Spleen (tissue), 11 donors: ENCODE measurements at regions not wholly inside any gene's neighbourhood (a gene's known extent, or its start where the extent isn't known, plus 50 kb on each side); places are given as distances from the start of the nearest gene placed in this dataset.

Experiments used
- DNase-seq: peaks from one replicate; pipeline ENCODE4 v3.0.0-alpha.2; 2020
- H3K27ac ChIP-seq, 8 donors: fragments of 200-600 bp; sonication (generic) in 7 of 8; 1 replicate in 4 of 8; 2 replicates in 4 of 8; pipeline versions ENCODE4 v1.5.0 to v1.8.0; 2016 to 2021; ENCODE audit warnings: inconsistent platforms in 4 of 8, mild to moderate bottlenecking in 4 of 8, moderate library complexity in 1 of 8
- H3K27me3 ChIP-seq, 7 donors: fragments of 200-600 bp; sonication (generic) in 6 of 7; replicated peaks in 1 of 7; 1 replicate in 4 of 7; 2 replicates in 3 of 7; pipeline versions ENCODE4 v1.5.0 to v1.8.0; 2016 to 2021; ENCODE audit warnings: inconsistent platforms in 3 of 7, mild to moderate bottlenecking in 1 of 7
- H3K36me3 ChIP-seq, 6 donors: fragments of 200-600 bp; sonication (generic) in 5 of 6; 1 replicate in 4 of 6; 2 replicates in 2 of 6; pipeline versions ENCODE4 v1.5.0 to v1.8.0; 2016 to 2021; ENCODE audit warnings: inconsistent platforms in 2 of 6
- H3K4me1 ChIP-seq, 6 donors: fragments of 200-600 bp; sonication (generic) in 5 of 6; 1 replicate in 3 of 6; 2 replicates in 3 of 6; pipeline versions ENCODE4 v1.5.0 to v1.8.0; 2016 to 2021; ENCODE audit warnings: inconsistent platforms in 3 of 6
- H3K4me3 ChIP-seq, 8 donors: fragments of 200-600 bp; sonication (generic) in 7 of 8; 1 replicate in 4 of 8; 2 replicates in 4 of 8; pipeline versions ENCODE4 v1.5.0 to v1.8.0; 2016 to 2021; ENCODE audit warnings: inconsistent platforms in 4 of 8, mild to moderate bottlenecking in 4 of 8, moderate library complexity in 2 of 8
- H3K9me3 ChIP-seq, 8 donors: fragments of 200-600 bp; sonication (generic) in 7 of 8; 1 replicate in 4 of 8; 2 replicates in 4 of 8; pipeline versions ENCODE4 v1.5.0 to v1.8.0; 2016 to 2021; ENCODE audit warnings: inconsistent platforms in 4 of 8
- CTCF ChIP-seq, 11 experiments: fragments of 200-600 bp in 7 of 11; fragments of 450-650 bp in 4 of 11; sonication (generic) in 4 of 11; IDR thresholded peaks in 8 of 11; conservative IDR thresholded peaks in 3 of 11; 1 replicate in 7 of 11; 2 replicates in 4 of 11; pipeline versions ENCODE4 v1.4.0 to v1.8.0; 2016 to 2021; ENCODE audit warnings: antibody characterized with exemption in 11 of 11, inconsistent platforms in 4 of 11, mild to moderate bottlenecking in 1 of 11
- POLR2A ChIP-seq, 3 donors: fragments of 450-650 bp; IDR thresholded peaks; one replicate each; pipeline ENCODE4 v1.5.1; 2017; ENCODE audit warnings: antibody characterized with exemption in 3 of 3, mild to moderate bottlenecking in 1 of 3
- POLR2AphosphoS5 ChIP-seq, 3 donors: sonication (generic); formaldehyde crosslinking; IDR thresholded peaks; one replicate each; pipeline ENCODE4 v1.5.1; 2017; ENCODE audit warnings: antibody characterized with exemption in 3 of 3
- WGBS, 5 donors: extraction: QIAGEN DNeasy Blood & Tissue Kit in 3 of 5; methylation state at CpG; one replicate each; pipeline versions ENCODE4 v1.1.5 to v1.1.7; 2013 to 2018; 5-methylcytosine and 5-hydroxymethylcytosine counted together
- intact Hi-C: fragments of 100-400 bp; cut with DNase I; formaldehyde crosslinking; loops from one replicate; pipeline ENCODE4 v1.15.0; 2023; ENCODE audit warnings: low total_unique reads
- donor health status: healthy with polysubstance abuse.
- donor health status: DM: no; HTN: no; CAD: no; lungs with moderate emphysema.
- donor health status: DM: no; HTN: no; CAD: no.
- donor health status: Bipolar disorder and iron deficiency.
- donor health status: healthy.
- donor health status: DM: no; HTN: no; CAD: no.
- donor health status: DM: yes; HTN: yes; CAD: no.

- no peak for TF ChIP-seq POLR2A (IDR thresholded peaks at IDR 0.05)
- no peak for TF ChIP-seq POLR2AphosphoS5 (IDR thresholded peaks at IDR 0.05)
- TF ChIP-seq CTCF (IDR thresholded peaks at IDR 0.05 in 8 of 11, conservative IDR thresholded peaks at IDR 0.05 in 3 of 11), result no peak
- intact Hi-C loops, result no loop called here
- H3K4me3 ChIP-seq, result no peak overlapping the region
- 77 to 89% (median 80%) methylated on average over 3 of the region's 3 CpGs for WGBS, 5 donors
- no peaks in the 10 kb centered on the region for H3K36me3 ChIP-seq
- no peak overlapping the region for H3K27ac ChIP-seq
- no peak for DNase-seq
- H3K9me3 ChIP-seq, result no peaks in the 10 kb centered on the region
- H3K4me1 ChIP-seq, result no peaks in the 10 kb centered on the region
- no peaks in the 10 kb centered on the region for H3K27me3 ChIP-seq
These were observed 154.4 kb upstream of the GRAMD2B start for GRCh38 chr5:126268697-126269315.

DNA sequence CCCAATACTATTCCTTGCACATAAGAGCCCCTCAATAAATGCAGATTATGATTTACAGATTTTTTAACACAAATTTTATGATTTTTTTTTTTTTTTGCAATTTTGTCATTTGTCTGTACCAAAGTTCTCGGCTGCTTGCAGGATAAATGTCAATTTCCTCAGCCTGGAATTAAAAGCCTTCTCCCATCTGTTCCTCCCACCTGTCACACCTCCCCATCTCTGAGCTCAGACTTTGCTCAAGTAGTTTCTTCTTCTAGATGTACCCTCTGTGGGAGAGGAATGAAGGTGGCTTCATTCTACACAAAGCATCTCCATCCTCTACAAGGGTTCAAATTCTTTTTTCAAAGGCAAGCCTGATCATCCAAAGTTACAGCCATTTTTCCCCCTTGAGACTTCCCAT, 153.7 kb upstream of the GRAMD2B start:
- intact Hi-C loops, result no loop called here
- 68 to 94% (median 84%) methylated on average over 1 of the region's 1 CpG for WGBS, 5 donors

GRCh38 chr5:126271141-126271540, 152.1 kb upstream of the GRAMD2B start:
- intact Hi-C loops, result no loop called here
- H3K4me1 ChIP-seq, result no peaks in the 10 kb centered on the region
- no peaks in the 10 kb centered on the region for H3K9me3 ChIP-seq
- 88 to 98% (median 93%) methylated on average over 3 of the region's 3 CpGs for WGBS, 5 donors
- no peaks in the 10 kb centered on the region for H3K27me3 ChIP-seq
- DNase-seq, result no peak
- no peak overlapping the region for H3K27ac ChIP-seq
- TF ChIP-seq CTCF (IDR thresholded peaks at IDR 0.05 in 8 of 11, conservative IDR thresholded peaks at IDR 0.05 in 3 of 11) (no peak), POLR2AphosphoS5 (IDR thresholded peaks at IDR 0.05) (no peak)
- no peak overlapping the region for H3K4me3 ChIP-seq
- H3K36me3 ChIP-seq, result no peaks in the 10 kb centered on the region

More for the DNA sequence above, 153.7 kb upstream of the GRAMD2B start:
- H3K9me3 ChIP-seq, result no peaks in the 10 kb centered on the region
- H3K4me3 ChIP-seq, result no peak overlapping the region
- H3K4me1 ChIP-seq, result no peaks in the 10 kb centered on the region
- TF ChIP-seq CTCF (IDR thresholded peaks at IDR 0.05 in 8 of 11, conservative IDR thresholded peaks at IDR 0.05 in 3 of 11), result no peak
- TF ChIP-seq POLR2AphosphoS5 (IDR thresholded peaks at IDR 0.05), result no peak
- TF ChIP-seq POLR2A (IDR thresholded peaks at IDR 0.05), result no peak
- H3K27me3 ChIP-seq, result no peaks in the 10 kb centered on the region
- H3K27ac ChIP-seq, result no peak overlapping the region
- H3K36me3 ChIP-seq, result no peaks in the 10 kb centered on the region
- no peak for DNase-seq

GRCh38 chr5:126274076-126274762, 149.0 kb upstream of the GRAMD2B start:
- TF ChIP-seq CTCF (IDR thresholded peaks at IDR 0.05 in 8 of 11, conservative IDR thresholded peaks at IDR 0.05 in 3 of 11), result no peak
- TF ChIP-seq POLR2AphosphoS5 (IDR thresholded peaks at IDR 0.05), result no peak
- TF ChIP-seq POLR2A (IDR thresholded peaks at IDR 0.05), result no peak
- Histone ChIP-seq H3K27ac (no peak overlapping the region), H3K4me1 (no peaks in the 10 kb centered on the region), H3K27me3 (no peaks in the 10 kb centered on the region), H3K36me3 (no peaks in the 10 kb centered on the region), H3K4me3 (no peak overlapping the region), H3K9me3 (no peaks in the 10 kb centered on the region)
- intact Hi-C loops, result no loop called here
- 64 to 88% (median 76%) methylated on average over 2 of the region's 2 CpGs for WGBS, 5 donors
- no peak for DNase-seq
